ENCODE measurements at regions not wholly inside any gene's neighbourhood (a gene's known extent, or its start where the extent isn't known, plus 50 kb on each side); places are given as distances from the start of the nearest gene placed in this dataset.

- no peaks in the 10 kb centered on the region for H3K9me3 ChIP-seq (ENCODE audit: control insufficient read depth, insufficient read depth, low read depth, low read length)
- POLR2A ChIA-PET = no interaction called here
- no peaks in the 10 kb centered on the region for H3K36me3 ChIP-seq (ENCODE audit: control insufficient read depth, insufficient read depth, low read length)
- no peak for ATAC-seq
- no peaks in the 10 kb centered on the region; the same call in 1 of the 2 replicates for H3K4me1 ChIP-seq (ENCODE audit: control insufficient read depth, insufficient read depth, low read length)
- BruUV-seq (replicated peaks) = no TSS peak
- no peak overlapping the region for H3K27ac ChIP-seq (ENCODE audit: low read length)
- CTCF ChIA-PET = no interaction called here
- TF ChIP-seq CTCF (IDR thresholded peaks at IDR 0.05) (no peak), POLR2AphosphoS5 (IDR thresholded peaks at IDR 0.05; ENCODE audit: low read depth, low read length) (no peak), REST (IDR thresholded peaks at IDR 0.05; ENCODE audit: insufficient read depth in 1 of 2, low read depth in 2 of 2, low read length in 1 of 2) (no peak), SIN3A (IDR thresholded peaks at IDR 0.05; ENCODE audit: borderline replicate concordance, insufficient read depth, low read depth, low read length) (no peak), TCF7L2 (IDR thresholded peaks at IDR 0.05; ENCODE audit: low read depth, low read length) (no peak)
- in situ Hi-C loops (cut with HindIII; ENCODE audit: low pct_unique_long_range_greater_than_20kb, low sequenced_read_pairs) (no loop called here), intact Hi-C loops (cut with micrococcal nuclease; ENCODE audit: unreplicated experiment) (no loop called here)
- no peak overlapping the region for H3K4me3 ChIP-seq (ENCODE audit: low read depth in 2 of 2, low read length in 2 of 2)
- H3K27me3 ChIP-seq (ENCODE audit: control insufficient read depth, insufficient read depth, low read length) = no peaks in the 10 kb centered on the region
- DNase-seq (ENCODE audit: low read depth, low spot score) = peak; percentile 2
Measured at GRCh38 chr2:208872591-208872990, 466.0 kb downstream of the PTH2R start.

GRCh38 chr2:208879666-208880065, 473.1 kb downstream of the PTH2R start:
- ChIA-PET CTCF (no interaction called here), POLR2A (no interaction called here)
- Histone ChIP-seq H3K4me3 (ENCODE audit: low read depth in 2 of 2, low read length in 2 of 2) (no peak overlapping the region), H3K9me3 (ENCODE audit: control insufficient read depth, insufficient read depth, low read depth, low read length) (no peaks in the 10 kb centered on the region), H3K27me3 (ENCODE audit: control insufficient read depth, insufficient read depth, low read length) (no peaks in the 10 kb centered on the region), H3K4me1 (ENCODE audit: control insufficient read depth, insufficient read depth, low read length) (no peaks in the 10 kb centered on the region), H3K27ac (ENCODE audit: low read length) (no peak overlapping the region), H3K36me3 (ENCODE audit: control insufficient read depth, insufficient read depth, low read length) (no peaks in the 10 kb centered on the region)
- ATAC-seq = no peak
- intact Hi-C loops (cut with micrococcal nuclease; ENCODE audit: unreplicated experiment) (no loop called here), in situ Hi-C loops (cut with HindIII; ENCODE audit: low pct_unique_long_range_greater_than_20kb, low sequenced_read_pairs) (no loop called here)
- TF ChIP-seq REST (IDR thresholded peaks at IDR 0.05; ENCODE audit: insufficient read depth in 1 of 2, low read depth in 2 of 2, low read length in 1 of 2) (no peak), TCF7L2 (IDR thresholded peaks at IDR 0.05; ENCODE audit: low read depth, low read length) (no peak)
- BruUV-seq (replicated peaks) = no TSS peak
- DNase-seq (ENCODE audit: low read depth, low spot score) = no peak
